Sigmoid colon (tissue), 6 donors: ENCODE measurements at regions not wholly inside any gene's neighbourhood (a gene's known extent, or its start where the extent isn't known, plus 50 kb on each side); places are given as distances from the start of the nearest gene placed in this dataset.

Experiments used
- DNase-seq: peaks from one replicate; pipeline ENCODE4 v3.0.0-alpha.2; 2019
- H3K27ac ChIP-seq, 4 donors: fragments of 200-600 bp; sonication (generic); one replicate each; pipeline ENCODE4 v1.5.1; 2016 to 2019; ENCODE audit warnings: mild to moderate bottlenecking in 1 of 4
- H3K27me3 ChIP-seq, 3 donors: fragments of 200-600 bp; sonication (generic); one replicate each; pipeline ENCODE4 v1.5.1; 2019; ENCODE audit warnings: mild to moderate bottlenecking in 1 of 3
- H3K36me3 ChIP-seq, 4 donors: fragments of 200-600 bp; sonication (generic); one replicate each; pipeline ENCODE4 v1.5.1; 2016 to 2019
- H3K4me1 ChIP-seq, 4 donors: fragments of 200-600 bp; sonication (generic); one replicate each; pipeline ENCODE4 v1.5.1; 2017 to 2019
- H3K4me3 ChIP-seq, 4 donors: fragments of 200-600 bp; sonication (generic); one replicate each; pipeline ENCODE4 v1.5.1; 2017 to 2019; ENCODE audit warnings: mild to moderate bottlenecking in 2 of 4, moderate library complexity in 1 of 4
- H3K9me3 ChIP-seq, 4 donors: fragments of 200-600 bp in 3 of 4; sonication (generic) in 3 of 4; one replicate each; pipeline versions ENCODE4 v1.5.1 to v1.6.1; 2013 to 2019
- CTCF ChIP-seq, 4 experiments: fragments of 450-650 bp in 3 of 4; fragments of 200-600 bp in 1 of 4; IDR thresholded peaks; one replicate each; pipeline ENCODE4 v1.5.1; 2016 to 2019; ENCODE audit warnings: antibody characterized with exemption in 4 of 4, mild to moderate bottlenecking in 3 of 4, moderate library complexity in 2 of 4
- EP300 ChIP-seq, 4 donors: sonication (generic); formaldehyde crosslinking; IDR thresholded peaks; one replicate each; pipeline ENCODE4 v1.6.1; 2017; ENCODE audit warnings: antibody characterized with exemption in 4 of 4
- POLR2A ChIP-seq, 2 donors: fragments of 450-650 bp; IDR thresholded peaks; one replicate each; pipeline ENCODE4 v1.6.1; 2016; ENCODE audit warnings: antibody characterized with exemption in 2 of 2, mild to moderate bottlenecking in 2 of 2, moderate library complexity in 2 of 2
- POLR2AphosphoS5 ChIP-seq, 4 donors: sonication (generic); formaldehyde crosslinking; IDR thresholded peaks; one replicate each; pipeline ENCODE4 v1.6.1; 2017; ENCODE audit warnings: antibody characterized with exemption in 4 of 4
- WGBS, 2 donors: extraction: QIAGEN DNeasy Blood & Tissue Kit; methylation state at CpG; one replicate each; pipeline ENCODE4 v1.1.7; 2013; 5-methylcytosine and 5-hydroxymethylcytosine counted together
- intact Hi-C: fragments of 100-400 bp; cut with DNase I; formaldehyde crosslinking; loops from one replicate; pipeline ENCODE4 v1.15.1; 2023
- donor health status: healthy with polysubstance abuse.
- donor health status: healthy.

- Histone ChIP-seq H3K27ac (no peak overlapping the region), H3K9me3 (peaks cover 0 to under 1% (median 0%) of the 10 kb centered on the region in 4 donors), H3K36me3 (no peaks in the 10 kb centered on the region), H3K4me3 (no peak overlapping the region), H3K4me1 (no peaks in the 10 kb centered on the region), H3K27me3 (no peaks in the 10 kb centered on the region)
- 45 to 61% methylated on average over 4 of the region's 4 CpGs for WGBS, 2 donors
- intact Hi-C loops = no loop called here
- TF ChIP-seq POLR2A (IDR thresholded peaks at IDR 0.05) (no peak), CTCF (IDR thresholded peaks at IDR 0.05) (no peak), EP300 (IDR thresholded peaks at IDR 0.05) (no peak), POLR2AphosphoS5 (IDR thresholded peaks at IDR 0.05) (no peak)
- no peak for DNase-seq
Measured at GRCh38 chr16:16782153-16782552, 403.2 kb downstream of the NPIPA7 start.

- Histone ChIP-seq H3K36me3 (no peaks in the 10 kb centered on the region), H3K27me3 (no peaks in the 10 kb centered on the region), H3K27ac (no peak overlapping the region), H3K9me3 (peaks cover 0 to 8% (median 5%) of the 10 kb centered on the region in 4 donors), H3K4me1 (no peaks in the 10 kb centered on the region), H3K4me3 (no peak overlapping the region)
- TF ChIP-seq CTCF (IDR thresholded peaks at IDR 0.05) (no peak), POLR2A (IDR thresholded peaks at IDR 0.05) (no peak), EP300 (IDR thresholded peaks at IDR 0.05) (no peak), POLR2AphosphoS5 (IDR thresholded peaks at IDR 0.05) (no peak)
- intact Hi-C loops = no loop called here
- DNase-seq = no peak
- 54 to 69% methylated on average over 2 of the region's 2 CpGs for WGBS, 2 donors
Measured at GRCh38 chr16:16788004-16788403, 409.1 kb downstream of the NPIPA7 start.

GRCh38 chr16:16790597-16790996 is 411.7 kb downstream of the NPIPA7 start:
- H3K36me3 ChIP-seq = no peaks in the 10 kb centered on the region
- H3K4me3 ChIP-seq = no peak overlapping the region
- no peak for DNase-seq
- H3K27me3 ChIP-seq = no peaks in the 10 kb centered on the region
- H3K9me3 ChIP-seq = peaks cover 0 to 8% (median 5%) of the 10 kb centered on the region in 4 donors
- H3K27ac ChIP-seq = no peak overlapping the region
- H3K4me1 ChIP-seq = no peaks in the 10 kb centered on the region
- TF ChIP-seq POLR2AphosphoS5 (IDR thresholded peaks at IDR 0.05) = no peak
- no peak for TF ChIP-seq CTCF (IDR thresholded peaks at IDR 0.05)
- no peak for TF ChIP-seq POLR2A (IDR thresholded peaks at IDR 0.05)
- no peak for TF ChIP-seq EP300 (IDR thresholded peaks at IDR 0.05)
- intact Hi-C loops = no loop called here

GRCh38 chr16:16791051-16791450 is 412.1 kb downstream of the NPIPA7 start:
- Histone ChIP-seq H3K27me3 (no peaks in the 10 kb centered on the region), H3K27ac (no peak overlapping the region), H3K4me1 (no peaks in the 10 kb centered on the region), H3K9me3 (peaks cover 0 to 8% (median 5%) of the 10 kb centered on the region in 4 donors), H3K36me3 (no peaks in the 10 kb centered on the region), H3K4me3 (no peak overlapping the region)
- DNase-seq = no peak
- no peak for TF ChIP-seq POLR2AphosphoS5 (IDR thresholded peaks at IDR 0.05)
- no peak for TF ChIP-seq EP300 (IDR thresholded peaks at IDR 0.05)
- no peak for TF ChIP-seq POLR2A (IDR thresholded peaks at IDR 0.05)
- no peak for TF ChIP-seq CTCF (IDR thresholded peaks at IDR 0.05)
- intact Hi-C loops = no loop called here
- WGBS, 2 donors = 81 to 91% methylated on average over 1 of the region's 1 CpG

- no peaks in the 10 kb centered on the region for H3K9me3 ChIP-seq
- intact Hi-C loops = no loop called here
- H3K36me3 ChIP-seq = no peaks in the 10 kb centered on the region
- no peak overlapping the region for H3K4me3 ChIP-seq
- DNase-seq = no peak
- no peaks in the 10 kb centered on the region for H3K27me3 ChIP-seq
- H3K27ac ChIP-seq = no peak overlapping the region
- TF ChIP-seq POLR2AphosphoS5 (IDR thresholded peaks at IDR 0.05) = no peak
- no peak for TF ChIP-seq EP300 (IDR thresholded peaks at IDR 0.05)
- no peak for TF ChIP-seq POLR2A (IDR thresholded peaks at IDR 0.05)
- no peak for TF ChIP-seq CTCF (IDR thresholded peaks at IDR 0.05)
- no peaks in the 10 kb centered on the region for H3K4me1 ChIP-seq
- WGBS, 2 donors = 50 to 52% methylated on average over 2 of the region's 2 CpGs
Measured at GRCh38 chr16:16797239-16797638, 418.3 kb downstream of the NPIPA7 start.
